ENCODE measurements at regions not wholly inside any gene's neighbourhood (a gene's known extent, or its start where the extent isn't known, plus 50 kb on each side); places are given as distances from the start of the nearest gene placed in this dataset.

- TF ChIP-seq, protein P1, sequence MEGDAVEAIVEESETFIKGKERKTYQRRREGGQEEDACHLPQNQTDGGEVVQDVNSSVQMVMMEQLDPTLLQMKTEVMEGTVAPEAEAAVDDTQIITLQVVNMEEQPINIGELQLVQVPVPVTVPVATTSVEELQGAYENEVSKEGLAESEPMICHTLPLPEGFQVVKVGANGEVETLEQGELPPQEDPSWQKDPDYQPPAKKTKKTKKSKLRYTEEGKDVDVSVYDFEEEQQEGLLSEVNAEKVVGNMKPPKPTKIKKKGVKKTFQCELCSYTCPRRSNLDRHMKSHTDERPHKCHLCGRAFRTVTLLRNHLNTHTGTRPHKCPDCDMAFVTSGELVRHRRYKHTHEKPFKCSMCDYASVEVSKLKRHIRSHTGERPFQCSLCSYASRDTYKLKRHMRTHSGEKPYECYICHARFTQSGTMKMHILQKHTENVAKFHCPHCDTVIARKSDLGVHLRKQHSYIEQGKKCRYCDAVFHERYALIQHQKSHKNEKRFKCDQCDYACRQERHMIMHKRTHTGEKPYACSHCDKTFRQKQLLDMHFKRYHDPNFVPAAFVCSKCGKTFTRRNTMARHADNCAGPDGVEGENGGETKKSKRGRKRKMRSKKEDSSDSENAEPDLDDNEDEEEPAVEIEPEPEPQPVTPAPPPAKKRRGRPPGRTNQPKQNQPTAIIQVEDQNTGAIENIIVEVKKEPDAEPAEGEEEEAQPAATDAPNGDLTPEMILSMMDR (IDR thresholded peaks at IDR 0.05) = no peak
- TF ChIP-seq SIN3A (IDR thresholded peaks at IDR 0.05; ENCODE audit: borderline replicate concordance, insufficient read depth, low read depth, low read length) (no peak), POLR2AphosphoS5 (IDR thresholded peaks at IDR 0.05; ENCODE audit: low read depth, low read length) (no peak), TCF7L2 (IDR thresholded peaks at IDR 0.05; ENCODE audit: low read depth, low read length) (no peak)
- TF ChIP-seq, protein P2, sequence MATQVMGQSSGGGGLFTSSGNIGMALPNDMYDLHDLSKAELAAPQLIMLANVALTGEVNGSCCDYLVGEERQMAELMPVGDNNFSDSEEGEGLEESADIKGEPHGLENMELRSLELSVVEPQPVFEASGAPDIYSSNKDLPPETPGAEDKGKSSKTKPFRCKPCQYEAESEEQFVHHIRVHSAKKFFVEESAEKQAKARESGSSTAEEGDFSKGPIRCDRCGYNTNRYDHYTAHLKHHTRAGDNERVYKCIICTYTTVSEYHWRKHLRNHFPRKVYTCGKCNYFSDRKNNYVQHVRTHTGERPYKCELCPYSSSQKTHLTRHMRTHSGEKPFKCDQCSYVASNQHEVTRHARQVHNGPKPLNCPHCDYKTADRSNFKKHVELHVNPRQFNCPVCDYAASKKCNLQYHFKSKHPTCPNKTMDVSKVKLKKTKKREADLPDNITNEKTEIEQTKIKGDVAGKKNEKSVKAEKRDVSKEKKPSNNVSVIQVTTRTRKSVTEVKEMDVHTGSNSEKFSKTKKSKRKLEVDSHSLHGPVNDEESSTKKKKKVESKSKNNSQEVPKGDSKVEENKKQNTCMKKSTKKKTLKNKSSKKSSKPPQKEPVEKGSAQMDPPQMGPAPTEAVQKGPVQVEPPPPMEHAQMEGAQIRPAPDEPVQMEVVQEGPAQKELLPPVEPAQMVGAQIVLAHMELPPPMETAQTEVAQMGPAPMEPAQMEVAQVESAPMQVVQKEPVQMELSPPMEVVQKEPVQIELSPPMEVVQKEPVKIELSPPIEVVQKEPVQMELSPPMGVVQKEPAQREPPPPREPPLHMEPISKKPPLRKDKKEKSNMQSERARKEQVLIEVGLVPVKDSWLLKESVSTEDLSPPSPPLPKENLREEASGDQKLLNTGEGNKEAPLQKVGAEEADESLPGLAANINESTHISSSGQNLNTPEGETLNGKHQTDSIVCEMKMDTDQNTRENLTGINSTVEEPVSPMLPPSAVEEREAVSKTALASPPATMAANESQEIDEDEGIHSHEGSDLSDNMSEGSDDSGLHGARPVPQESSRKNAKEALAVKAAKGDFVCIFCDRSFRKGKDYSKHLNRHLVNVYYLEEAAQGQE (IDR thresholded peaks at IDR 0.05; ENCODE audit: insufficient read depth in 1 of 2, low read depth in 2 of 2, low read length in 1 of 2) = no peak
Measured at GRCh38 chr7:98728555-98728954, 111.5 kb downstream of the NPTX2 start.
